ENCODE measurements at regions not wholly inside any gene's neighbourhood (a gene's known extent, or its start where the extent isn't known, plus 50 kb on each side); places are given as distances from the start of the nearest gene placed in this dataset.

DNA sequence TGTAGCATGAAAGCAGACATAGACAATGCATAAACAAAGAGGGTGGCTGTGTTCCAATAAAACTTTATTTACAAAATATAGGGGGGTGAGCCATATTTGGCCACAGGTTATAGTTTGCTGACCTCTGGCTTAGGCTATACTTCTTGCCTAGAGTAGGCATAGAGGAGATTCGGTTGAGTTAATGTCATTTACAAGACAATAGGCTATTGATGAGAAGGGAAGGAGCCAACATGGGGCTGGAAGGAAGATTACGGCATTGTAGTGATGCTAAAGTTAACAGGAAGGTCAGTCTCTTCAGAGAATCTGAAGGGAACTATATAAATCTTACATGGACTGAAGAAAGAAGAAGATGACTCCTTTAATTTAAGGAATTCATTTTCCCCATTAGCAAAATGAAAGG lies 463.5 kb downstream of the HTR7 start:
- Histone ChIP-seq H3K27me3 (replicated peaks; ENCODE audit: control insufficient read depth, insufficient read depth, low read length) (no peaks in the 10 kb centered on the region), H3K9ac (ENCODE audit: low read length) (no peak overlapping the region), H3K4me3 (ENCODE audit: low read length) (no peak overlapping the region), H3K4me1 (ENCODE audit: control insufficient read depth, insufficient read depth, low read length) (no peaks in the 10 kb centered on the region), H3K9me3 (ENCODE audit: control insufficient read depth, low read length) (no peaks in the 10 kb centered on the region), H3K36me3 (ENCODE audit: control insufficient read depth, insufficient read depth, low read length, severe bottlenecking) (no peaks in the 10 kb centered on the region)
- DNase-seq (ENCODE audit: low read depth), result no peak

- DNase-seq (ENCODE audit: low read depth), result no peak
- Histone ChIP-seq H3K27me3 (replicated peaks; ENCODE audit: control insufficient read depth, insufficient read depth, low read length) (no peaks in the 10 kb centered on the region), H3K4me3 (ENCODE audit: low read length) (no peak overlapping the region)
Measured at GRCh38 chr10:90396721-90397120, 461.1 kb downstream of the HTR7 start.

DNA sequence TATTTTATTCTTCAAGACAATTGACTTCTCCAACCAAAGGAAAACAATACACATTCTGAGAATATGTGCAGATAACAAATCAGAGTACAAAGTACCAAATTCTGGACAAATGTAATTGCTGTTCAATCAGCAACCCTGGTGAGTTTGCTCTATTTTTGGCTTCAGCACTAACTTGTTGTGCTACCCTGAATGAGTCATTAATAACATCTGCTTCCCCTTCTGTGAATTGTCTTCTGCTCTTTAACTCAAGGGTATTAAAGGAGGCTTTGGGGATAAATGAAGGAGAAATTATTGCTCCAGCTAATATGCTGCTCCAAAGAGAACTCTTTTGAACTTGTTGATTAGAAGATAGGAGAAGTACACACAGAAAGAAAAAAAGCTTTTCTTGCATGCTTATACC lies 459.3 kb downstream of the HTR7 start:
- no peak overlapping the region for H3K4me3 ChIP-seq (ENCODE audit: low read length)
- H3K36me3 ChIP-seq (ENCODE audit: control insufficient read depth, insufficient read depth, low read length, severe bottlenecking), result no peaks in the 10 kb centered on the region
- no peak overlapping the region for H3K9ac ChIP-seq (ENCODE audit: low read length)
- H3K4me1 ChIP-seq (ENCODE audit: control insufficient read depth, insufficient read depth, low read length), result no peaks in the 10 kb centered on the region
- peak; percentile 15 for DNase-seq (ENCODE audit: low read depth)
- no peaks in the 10 kb centered on the region for H3K9me3 ChIP-seq (ENCODE audit: control insufficient read depth, low read length)
- H3K27me3 ChIP-seq (replicated peaks; ENCODE audit: control insufficient read depth, insufficient read depth, low read length), result no peaks in the 10 kb centered on the region

More at GRCh38 chr10:90396721-90397120, 461.1 kb downstream of the HTR7 start:
- no peaks in the 10 kb centered on the region for H3K4me1 ChIP-seq (ENCODE audit: control insufficient read depth, insufficient read depth, low read length)
- no peaks in the 10 kb centered on the region for H3K36me3 ChIP-seq (ENCODE audit: control insufficient read depth, insufficient read depth, low read length, severe bottlenecking)
- H3K9me3 ChIP-seq (ENCODE audit: control insufficient read depth, low read length), result no peaks in the 10 kb centered on the region
- no peak overlapping the region for H3K9ac ChIP-seq (ENCODE audit: low read length)

GRCh38 chr10:90399782-90400181 lies 458.1 kb downstream of the HTR7 start:
- H3K36me3 ChIP-seq (ENCODE audit: control insufficient read depth, insufficient read depth, low read length, severe bottlenecking), result no peaks in the 10 kb centered on the region
- no peaks in the 10 kb centered on the region for H3K9me3 ChIP-seq (ENCODE audit: control insufficient read depth, low read length)
- no peak overlapping the region for H3K9ac ChIP-seq (ENCODE audit: low read length)
- no peak for DNase-seq (ENCODE audit: low read depth)
- H3K4me3 ChIP-seq (ENCODE audit: low read length), result no peak overlapping the region
- no peaks in the 10 kb centered on the region for H3K27me3 ChIP-seq (replicated peaks; ENCODE audit: control insufficient read depth, insufficient read depth, low read length)
- H3K4me1 ChIP-seq (ENCODE audit: control insufficient read depth, insufficient read depth, low read length), result no peaks in the 10 kb centered on the region

DNA sequence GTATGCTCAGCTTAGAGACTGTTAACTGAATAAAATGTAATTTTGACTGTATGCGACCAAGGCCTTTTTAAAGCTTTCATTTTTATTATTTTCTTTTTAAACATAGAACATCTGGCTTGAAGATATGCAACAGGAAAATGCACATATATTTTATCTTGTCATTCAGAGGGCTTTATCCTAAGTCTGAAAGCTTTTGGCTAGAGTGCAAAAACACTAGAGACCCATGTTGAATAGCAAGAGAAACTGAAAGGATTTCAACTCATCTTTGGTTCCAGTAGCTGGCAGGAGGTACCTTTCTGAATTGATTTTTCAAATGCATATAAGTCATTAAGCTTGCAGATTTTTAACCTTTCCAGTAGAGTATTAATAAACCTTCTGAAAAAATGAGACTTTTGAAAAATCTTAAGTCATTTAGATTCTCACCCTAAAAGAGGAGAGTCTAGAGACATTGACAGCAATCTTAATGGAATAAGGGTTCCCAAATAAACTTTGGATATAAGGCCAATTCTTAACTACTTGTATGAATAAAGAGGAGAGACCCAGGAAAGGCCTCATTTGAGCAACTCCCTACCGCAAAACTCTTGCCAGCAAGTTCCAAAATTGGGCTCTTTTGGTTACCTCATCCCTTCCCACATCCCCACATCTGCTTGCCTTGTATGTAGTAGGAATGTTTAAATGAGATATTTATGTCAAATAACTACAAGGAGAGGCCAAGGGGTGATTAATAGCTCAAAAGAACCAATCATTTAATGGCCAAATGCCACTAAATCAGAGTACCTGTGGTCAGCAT lies 454.4 kb downstream of the HTR7 start:
- no peak for DNase-seq (ENCODE audit: low read depth)
- no peaks in the 10 kb centered on the region for H3K9me3 ChIP-seq (ENCODE audit: control insufficient read depth, low read length)
- H3K27me3 ChIP-seq (replicated peaks; ENCODE audit: control insufficient read depth, insufficient read depth, low read length), result no peaks in the 10 kb centered on the region
- H3K4me3 ChIP-seq (ENCODE audit: low read length), result no peak overlapping the region
- no peak overlapping the region for H3K9ac ChIP-seq (ENCODE audit: low read length)
- no peaks in the 10 kb centered on the region for H3K36me3 ChIP-seq (ENCODE audit: control insufficient read depth, insufficient read depth, low read length, severe bottlenecking)
- H3K4me1 ChIP-seq (ENCODE audit: control insufficient read depth, insufficient read depth, low read length), result no peaks in the 10 kb centered on the region

DNA sequence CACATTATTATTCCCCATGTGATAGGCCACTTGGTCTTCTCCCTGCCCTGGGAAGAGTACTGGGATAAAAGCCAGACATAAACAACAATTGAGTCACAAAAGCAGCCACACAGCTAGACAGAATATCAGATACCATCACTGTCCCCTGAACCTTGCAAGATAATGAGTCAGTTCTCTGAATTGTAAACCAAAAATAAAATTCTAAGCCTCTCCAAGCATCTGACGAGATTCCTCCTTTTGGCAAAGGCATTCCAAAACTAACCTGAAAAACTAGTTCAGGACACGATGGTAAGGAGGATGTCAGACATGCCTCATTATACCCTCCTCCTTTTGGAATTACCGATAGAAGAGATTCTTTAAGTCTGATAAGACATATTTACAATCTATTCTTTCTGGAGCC lies 450.7 kb downstream of the HTR7 start:
- Histone ChIP-seq H3K9me3 (ENCODE audit: control insufficient read depth, low read length) (peaks cover 16% of the 10 kb centered on the region), H3K27me3 (replicated peaks; ENCODE audit: control insufficient read depth, insufficient read depth, low read length) (no peaks in the 10 kb centered on the region), H3K4me1 (ENCODE audit: control insufficient read depth, insufficient read depth, low read length) (no peaks in the 10 kb centered on the region), H3K9ac (ENCODE audit: low read length) (no peak overlapping the region), H3K36me3 (ENCODE audit: control insufficient read depth, insufficient read depth, low read length, severe bottlenecking) (no peaks in the 10 kb centered on the region), H3K4me3 (ENCODE audit: low read length) (no peak overlapping the region)
- peak; percentile 47 for DNase-seq (ENCODE audit: low read depth)

DNA sequence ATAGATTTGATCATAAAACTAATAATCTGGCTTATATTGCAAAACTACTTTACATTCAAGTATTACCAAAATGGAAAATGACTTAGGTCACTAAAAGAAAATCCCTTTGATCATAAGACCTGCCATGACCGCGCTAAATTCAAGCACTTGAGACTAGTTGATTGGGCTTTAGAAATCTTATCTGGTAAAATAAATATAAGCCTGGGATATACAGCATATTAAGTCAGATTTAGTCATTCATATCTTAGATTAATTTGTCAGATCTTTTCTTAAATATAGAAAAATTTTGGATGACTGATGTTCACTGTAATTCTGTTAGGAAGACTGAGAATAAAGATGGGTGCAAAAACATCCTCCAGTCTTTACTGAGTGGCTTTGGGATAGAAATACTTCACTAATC lies 450.0 kb downstream of the HTR7 start:
- no peaks in the 10 kb centered on the region for H3K27me3 ChIP-seq (replicated peaks; ENCODE audit: control insufficient read depth, insufficient read depth, low read length)
- no peaks in the 10 kb centered on the region for H3K4me1 ChIP-seq (ENCODE audit: control insufficient read depth, insufficient read depth, low read length)
- no peaks in the 10 kb centered on the region for H3K36me3 ChIP-seq (ENCODE audit: control insufficient read depth, insufficient read depth, low read length, severe bottlenecking)
- no peak for DNase-seq (ENCODE audit: low read depth)
- peaks cover 16% of the 10 kb centered on the region for H3K9me3 ChIP-seq (ENCODE audit: control insufficient read depth, low read length)
- no peak overlapping the region for H3K4me3 ChIP-seq (ENCODE audit: low read length)
- no peak overlapping the region for H3K9ac ChIP-seq (ENCODE audit: low read length)

- Histone ChIP-seq H3K9ac (ENCODE audit: low read length) (no peak overlapping the region), H3K4me3 (ENCODE audit: low read length) (no peak overlapping the region), H3K36me3 (ENCODE audit: control insufficient read depth, insufficient read depth, low read length, severe bottlenecking) (no peaks in the 10 kb centered on the region), H3K4me1 (ENCODE audit: control insufficient read depth, insufficient read depth, low read length) (peaks cover 10% of the 10 kb centered on the region), H3K27me3 (replicated peaks; ENCODE audit: control insufficient read depth, insufficient read depth, low read length) (no peaks in the 10 kb centered on the region), H3K9me3 (ENCODE audit: control insufficient read depth, low read length) (peaks cover 16% of the 10 kb centered on the region)
- DNase-seq (ENCODE audit: low read depth), result peak; percentile 18
Measured at GRCh38 chr10:90412582-90412981, 445.3 kb downstream of the HTR7 start.

- H3K4me1 ChIP-seq (ENCODE audit: control insufficient read depth, insufficient read depth, low read length), result peaks cover 10% of the 10 kb centered on the region
- H3K9ac ChIP-seq (ENCODE audit: low read length), result no peak overlapping the region
- DNase-seq (ENCODE audit: low read depth), result peak; percentile 70
- H3K36me3 ChIP-seq (ENCODE audit: control insufficient read depth, insufficient read depth, low read length, severe bottlenecking), result no peaks in the 10 kb centered on the region
- H3K9me3 ChIP-seq (ENCODE audit: control insufficient read depth, low read length), result peaks cover 16% of the 10 kb centered on the region
- H3K27me3 ChIP-seq (replicated peaks; ENCODE audit: control insufficient read depth, insufficient read depth, low read length), result no peaks in the 10 kb centered on the region
- H3K4me3 ChIP-seq (ENCODE audit: low read length), result no peak overlapping the region
Measured at GRCh38 chr10:90413196-90413595, 444.6 kb downstream of the HTR7 start.

DNA sequence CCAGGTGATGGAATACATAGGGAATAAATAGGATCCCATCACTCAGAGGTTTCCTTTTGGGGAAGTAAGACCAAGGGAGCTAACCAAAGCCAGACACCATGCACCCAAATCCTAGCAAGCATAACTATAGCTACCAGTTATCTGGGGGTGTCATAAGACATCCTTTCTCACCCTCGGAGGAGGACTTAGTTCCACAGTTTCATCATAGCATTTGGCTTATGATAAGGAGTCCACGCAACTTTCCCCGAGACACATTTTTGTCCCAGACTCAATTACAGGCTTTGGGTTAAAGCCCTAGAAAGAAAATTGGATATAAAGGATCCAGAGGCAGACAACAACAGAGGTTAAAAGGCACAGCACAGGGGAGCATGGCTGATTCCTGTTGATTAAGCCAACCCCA lies 442.9 kb downstream of the HTR7 start:
- Histone ChIP-seq H3K9me3 (ENCODE audit: control insufficient read depth, low read length) (peaks cover 15% of the 10 kb centered on the region), H3K4me1 (ENCODE audit: control insufficient read depth, insufficient read depth, low read length) (peaks cover 10% of the 10 kb centered on the region), H3K9ac (ENCODE audit: low read length) (no peak overlapping the region), H3K27me3 (replicated peaks; ENCODE audit: control insufficient read depth, insufficient read depth, low read length) (no peaks in the 10 kb centered on the region), H3K36me3 (ENCODE audit: control insufficient read depth, insufficient read depth, low read length, severe bottlenecking) (no peaks in the 10 kb centered on the region), H3K4me3 (ENCODE audit: low read length) (no peak overlapping the region)
- DNase-seq (ENCODE audit: low read depth), result no peak

DNA sequence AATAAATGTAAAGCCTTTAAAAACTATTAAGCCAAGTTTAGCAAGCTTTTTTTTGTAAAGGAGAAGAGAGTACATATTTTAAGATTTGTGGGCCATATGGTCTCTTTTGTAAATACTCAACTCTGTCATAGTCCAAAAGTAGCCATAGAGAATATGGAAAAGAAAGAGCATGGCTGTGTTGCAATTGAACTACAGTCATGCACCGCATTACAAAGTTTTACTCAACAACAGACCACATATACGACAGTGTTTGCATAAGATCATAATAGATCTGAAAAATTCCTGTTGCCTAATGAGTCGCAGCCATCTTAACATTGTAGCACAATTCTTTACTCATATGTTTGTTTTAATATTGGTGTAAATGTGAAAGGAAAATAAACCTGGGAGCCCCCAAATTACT lies 440.8 kb downstream of the HTR7 start:
- Histone ChIP-seq H3K4me1 (ENCODE audit: control insufficient read depth, insufficient read depth, low read length) (peaks cover 10% of the 10 kb centered on the region), H3K27me3 (replicated peaks; ENCODE audit: control insufficient read depth, insufficient read depth, low read length) (no peaks in the 10 kb centered on the region), H3K4me3 (ENCODE audit: low read length) (no peak overlapping the region), H3K9me3 (ENCODE audit: control insufficient read depth, low read length) (no peaks in the 10 kb centered on the region), H3K9ac (ENCODE audit: low read length) (no peak overlapping the region), H3K36me3 (ENCODE audit: control insufficient read depth, insufficient read depth, low read length, severe bottlenecking) (no peaks in the 10 kb centered on the region)
- peak; percentile 88 for DNase-seq (ENCODE audit: low read depth)
